Endodermal cell (in vitro differentiated cells): ENCODE measurements at regions not wholly inside any gene's neighbourhood (a gene's known extent, or its start where the extent isn't known, plus 50 kb on each side); places are given as distances from the start of the nearest gene placed in this dataset.

Experiments
- DNase-seq: peaks from one replicate; pipeline ENCODE4 v3.0.0-alpha.2; 2017
- H3K27ac ChIP-seq: 2 replicates; pipeline ENCODE4 v1.5.1; 2013; ENCODE audit warnings: mild to moderate bottlenecking, low read depth, low read length, moderate library complexity
- H3K27me3 ChIP-seq: 2 replicates; pipeline ENCODE4 v1.6.1; 2013; ENCODE audit warnings: mild to moderate bottlenecking, low read length, moderate library complexity; ENCODE audit not compliant: insufficient read depth, control insufficient read depth, poor library complexity, severe bottlenecking
- H3K36me3 ChIP-seq: 2 replicates; pipeline ENCODE4 v1.7.0; 2013; ENCODE audit warnings: mild to moderate bottlenecking, low read length, moderate library complexity; ENCODE audit not compliant: control insufficient read depth, insufficient read depth
- H3K4me1 ChIP-seq: one replicate; pipeline ENCODE4 v1.7.0; 2013; ENCODE audit warnings: low read length; ENCODE audit not compliant: control insufficient read depth, insufficient read depth
- H3K4me3 ChIP-seq: 2 replicates; pipeline ENCODE4 v1.5.1; 2013; ENCODE audit warnings: mild to moderate bottlenecking, low read length, moderate library complexity
- H3K9ac ChIP-seq: 2 replicates; pipeline ENCODE4 v1.6.1; 2013; ENCODE audit warnings: mild to moderate bottlenecking, low read length, moderate library complexity; ENCODE audit not compliant: poor library complexity, severe bottlenecking; ENCODE audit errors: extremely low read depth
- H3K9me3 ChIP-seq: 2 replicates; pipeline ENCODE4 v1.6.1; 2013; ENCODE audit warnings: mild to moderate bottlenecking, low read length, moderate library complexity; ENCODE audit not compliant: control insufficient read depth
- H3K27ac Mint-ChIP-seq: 2 replicates; pipeline ENCODE4 v1.8.0; 2020; ENCODE audit warnings: mixed read lengths
- H3K27me3 Mint-ChIP-seq: 2 replicates; pipeline ENCODE4 v1.8.0; 2021; ENCODE audit warnings: mild to moderate bottlenecking, mixed read lengths; ENCODE audit not compliant: insufficient read depth
- H3K36me3 Mint-ChIP-seq: 2 replicates; pipeline ENCODE4 v1.8.0; 2020; ENCODE audit warnings: low read depth, mixed read lengths
- H3K4me1 Mint-ChIP-seq: 2 replicates; pipeline ENCODE4 v1.8.0; 2020; ENCODE audit warnings: mixed read lengths
- H3K4me3 Mint-ChIP-seq: 2 replicates; pipeline ENCODE4 v1.8.0; 2020; ENCODE audit warnings: mild to moderate bottlenecking, moderate library complexity, mixed read lengths
- H3K9me3 Mint-ChIP-seq: 2 replicates; pipeline ENCODE4 v1.8.0; 2020; ENCODE audit warnings: mild to moderate bottlenecking, mixed read lengths
- CTCF ChIP-seq: fragments of 200-600 bp; sonication (generic); conservative IDR thresholded peaks from 2 replicates; pipeline ENCODE4 v1.5.0; 2021; ENCODE audit warnings: antibody characterized with exemption, mild to moderate bottlenecking
- WGBS, 2 experiments: methylation state at CpG; one replicate each; pipeline versions ENCODE4 v1.1.5 to v1.1.7; 2013; ENCODE audit warnings: missing lambda C conversion rate in 2 of 2, mixed read lengths in 1 of 2; ENCODE audit not compliant: insufficient coverage in 1 of 2, insufficient read length in 1 of 2; 5-methylcytosine and 5-hydroxymethylcytosine counted together

- TF ChIP-seq CTCF, result no peak
- Histone ChIP-seq H3K4me3 (no peak overlapping the region), H3K36me3 (no peaks in the 10 kb centered on the region), H3K4me1 (no peaks in the 10 kb centered on the region), H3K9ac (no peak overlapping the region), H3K27ac (no peak overlapping the region), H3K27me3 (no peaks in the 10 kb centered on the region), H3K9me3 (no peaks in the 10 kb centered on the region)
- Mint-ChIP-seq H3K9me3 (no peaks in the 10 kb centered on the region), H3K4me3 (no peak overlapping the region), H3K36me3 (no peaks in the 10 kb centered on the region), H3K27me3 (peaks cover 3% of the 10 kb centered on the region), H3K27ac (no peak overlapping the region), H3K4me1 (peaks cover 13% of the 10 kb centered on the region)
- 92 to 94% methylated on average over 7 to 15 of the region's 15 CpGs for WGBS, 2 experiments
- DNase-seq, result no peak
These were observed 404.0 kb upstream of the IRX1 start for GRCh38 chr5:3191585-3191984.

- no peaks in the 10 kb centered on the region for H3K27me3 ChIP-seq
- no peak overlapping the region for H3K9ac ChIP-seq
- TF ChIP-seq CTCF, result no peak
- DNase-seq, result no peak
- H3K27me3 Mint-ChIP-seq, result peaks cover 3% of the 10 kb centered on the region
- no peaks in the 10 kb centered on the region for H3K4me1 ChIP-seq
- no peak overlapping the region for H3K27ac Mint-ChIP-seq
- H3K36me3 ChIP-seq, result no peaks in the 10 kb centered on the region
- no peaks in the 10 kb centered on the region for H3K36me3 Mint-ChIP-seq
- peaks cover 9% of the 10 kb centered on the region for H3K4me1 Mint-ChIP-seq
- no peak overlapping the region for H3K27ac ChIP-seq
- H3K9me3 Mint-ChIP-seq, result no peaks in the 10 kb centered on the region
- H3K9me3 ChIP-seq, result no peaks in the 10 kb centered on the region
- H3K4me3 ChIP-seq, result no peak overlapping the region
- 89 to 98% methylated on average over 5 to 10 of the region's 10 CpGs for WGBS, 2 experiments
- no peak overlapping the region for H3K4me3 Mint-ChIP-seq
These were observed 404.7 kb upstream of the IRX1 start for GRCh38 chr5:3190930-3191329.

GRCh38 chr5:3190433-3190832, 405.2 kb upstream of the IRX1 start:
- Histone ChIP-seq H3K9ac (no peak overlapping the region), H3K27ac (no peak overlapping the region), H3K4me3 (no peak overlapping the region), H3K4me1 (no peaks in the 10 kb centered on the region), H3K9me3 (no peaks in the 10 kb centered on the region), H3K36me3 (no peaks in the 10 kb centered on the region), H3K27me3 (no peaks in the 10 kb centered on the region)
- TF ChIP-seq CTCF, result no peak
- Mint-ChIP-seq H3K9me3 (no peaks in the 10 kb centered on the region), H3K27me3 (peaks cover 3% of the 10 kb centered on the region), H3K27ac (no peak overlapping the region), H3K4me3 (no peak overlapping the region), H3K36me3 (no peaks in the 10 kb centered on the region), H3K4me1 (peaks cover 4% of the 10 kb centered on the region)
- no CpG with 5 or more reads among the region's 1 CpG for WGBS, 2 experiments
- no peak for DNase-seq
